ENCODE measurements at regions not wholly inside any gene's neighbourhood (a gene's known extent, or its start where the extent isn't known, plus 50 kb on each side); places are given as distances from the start of the nearest gene placed in this dataset.
A peak's percentile ranks its signal among the peaks of the same experiment; 100 is the strongest.

- DNase-seq, result no peak
Measured at GRCh38 chr12:97994746-97995484, 520.5 kb upstream of the TMPO start.

- no peak for DNase-seq
Measured at GRCh38 chr12:97995559-97995958, 519.8 kb upstream of the TMPO start.

GRCh38 chr12:98001430-98001829 is 514.0 kb upstream of the TMPO start:
- no peak for DNase-seq

- DNase-seq, result peak; percentile 50
Measured at GRCh38 chr12:98002887-98003493, 512.4 kb upstream of the TMPO start.

GRCh38 chr12:98007963-98008362 is 507.4 kb upstream of the TMPO start:
- no peak for DNase-seq

- DNase-seq, result no peak
Measured at GRCh38 chr12:98013560-98013959, 501.8 kb upstream of the TMPO start.

- DNase-seq, result no peak
Measured at GRCh38 chr12:98018836-98019235, 496.6 kb upstream of the TMPO start.

GRCh38 chr12:98020376-98020775 is 495.0 kb upstream of the TMPO start:
- no peak for DNase-seq

GRCh38 chr12:98022961-98023360 is 492.4 kb upstream of the TMPO start:
- DNase-seq, result no peak

GRCh38 chr12:98037401-98038140 is 477.8 kb upstream of the TMPO start:
- DNase-seq, result no peak

GRCh38 chr12:98042668-98043067 is 472.7 kb upstream of the TMPO start:
- no peak for DNase-seq

- DNase-seq, result no peak
Measured at GRCh38 chr12:98045395-98045794, 470.0 kb upstream of the TMPO start.

- DNase-seq, result no peak
Measured at GRCh38 chr12:98048326-98048725, 467.1 kb upstream of the TMPO start.

- no peak for DNase-seq
Measured at GRCh38 chr12:98053202-98053601, 462.2 kb upstream of the TMPO start.

- DNase-seq, result no peak
Measured at GRCh38 chr12:98057701-98058100, 457.7 kb upstream of the TMPO start.

GRCh38 chr12:98058213-98058612 is 457.2 kb upstream of the TMPO start:
- DNase-seq, result no peak

- no peak for DNase-seq
Measured at GRCh38 chr12:98058838-98059237, 456.6 kb upstream of the TMPO start.

- DNase-seq, result no peak
Measured at GRCh38 chr12:98059659-98060343, 455.6 kb upstream of the TMPO start.

- DNase-seq, result no peak
Measured at GRCh38 chr12:98060411-98060810, 455.0 kb upstream of the TMPO start.

GRCh38 chr12:98062464-98063245 is 452.7 kb upstream of the TMPO start:
- DNase-seq, result no peak

- DNase-seq, result no peak
Measured at GRCh38 chr12:98064501-98064900, 450.9 kb upstream of the TMPO start.

GRCh38 chr12:98067795-98068194 is 447.6 kb upstream of the TMPO start:
- DNase-seq, result no peak

- no peak for DNase-seq
Measured at GRCh38 chr12:98073610-98074009, 441.8 kb upstream of the TMPO start.
